GM21360 (cell line): ENCODE measurements at regions not wholly inside any gene's neighbourhood (a gene's known extent, or its start where the extent isn't known, plus 50 kb on each side); places are given as distances from the start of the nearest gene placed in this dataset.
"Not testable (repeated sequence)": the region's sequence is repeated elsewhere in the genome, so short reads cannot be mapped to it uniquely, and the experiment has no call there.

Experiments
- ATAC-seq: cut with Tn5 transposase; IDR thresholded peaks from one replicate; pipeline ENCODE4 v1.9.1; 2021; ENCODE audit warnings: mild to moderate bottlenecking, moderate library complexity; ENCODE audit not compliant: unreplicated experiment

DNA sequence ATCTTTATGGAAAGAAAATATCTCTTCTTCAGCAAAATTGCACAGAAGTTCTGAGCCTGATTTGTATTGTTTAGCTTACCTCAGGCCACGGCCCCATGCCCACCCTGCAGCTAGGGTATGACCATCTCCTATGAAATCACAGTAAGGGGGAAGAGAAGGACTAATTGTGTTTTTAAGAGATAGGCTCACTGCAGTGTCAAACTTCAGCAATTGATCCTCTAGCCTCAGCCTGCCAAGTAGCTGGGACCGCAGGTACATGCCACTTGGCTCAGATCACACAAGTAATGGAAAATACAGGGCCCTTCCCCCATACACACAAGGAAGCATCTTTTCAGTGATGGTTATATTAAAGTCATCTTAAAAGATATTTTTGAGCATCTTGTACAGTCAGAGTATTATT is 60.0 kb downstream of the DMAC1 start:
- no peak for ATAC-seq

DNA sequence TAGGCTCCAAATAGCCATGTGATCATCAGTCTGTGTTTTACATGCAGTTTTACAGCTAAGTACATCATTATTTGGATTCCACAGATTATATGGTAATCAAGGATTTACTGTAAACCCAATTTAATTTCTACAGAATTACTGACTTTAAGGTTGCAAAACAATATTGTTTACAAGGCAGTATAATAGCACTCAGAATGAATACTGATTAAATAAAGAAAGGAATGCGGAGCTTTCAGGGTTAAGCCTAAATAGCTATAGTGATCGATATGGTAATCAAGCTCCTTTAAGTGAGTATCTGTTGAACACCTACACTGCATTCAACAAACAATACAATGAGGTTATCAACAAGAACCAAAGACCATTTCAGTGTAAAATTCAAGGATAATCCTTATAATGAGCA is 64.3 kb downstream of the DMAC1 start:
- no peak for ATAC-seq

DNA sequence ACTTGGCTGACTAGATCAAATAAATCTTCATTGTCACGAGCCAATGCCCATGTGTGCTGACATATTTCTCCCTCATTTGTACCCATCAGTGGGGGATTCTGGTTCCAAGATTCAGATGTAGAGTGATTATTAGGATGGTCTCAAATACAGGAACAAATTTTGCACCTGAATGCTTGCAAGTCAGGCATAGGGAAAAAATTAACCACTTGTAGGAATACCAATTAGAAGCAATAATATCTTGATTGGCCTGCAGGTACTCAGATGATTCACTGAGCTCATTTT is 69.5 kb downstream of the DMAC1 start:
- no peak for ATAC-seq

DNA sequence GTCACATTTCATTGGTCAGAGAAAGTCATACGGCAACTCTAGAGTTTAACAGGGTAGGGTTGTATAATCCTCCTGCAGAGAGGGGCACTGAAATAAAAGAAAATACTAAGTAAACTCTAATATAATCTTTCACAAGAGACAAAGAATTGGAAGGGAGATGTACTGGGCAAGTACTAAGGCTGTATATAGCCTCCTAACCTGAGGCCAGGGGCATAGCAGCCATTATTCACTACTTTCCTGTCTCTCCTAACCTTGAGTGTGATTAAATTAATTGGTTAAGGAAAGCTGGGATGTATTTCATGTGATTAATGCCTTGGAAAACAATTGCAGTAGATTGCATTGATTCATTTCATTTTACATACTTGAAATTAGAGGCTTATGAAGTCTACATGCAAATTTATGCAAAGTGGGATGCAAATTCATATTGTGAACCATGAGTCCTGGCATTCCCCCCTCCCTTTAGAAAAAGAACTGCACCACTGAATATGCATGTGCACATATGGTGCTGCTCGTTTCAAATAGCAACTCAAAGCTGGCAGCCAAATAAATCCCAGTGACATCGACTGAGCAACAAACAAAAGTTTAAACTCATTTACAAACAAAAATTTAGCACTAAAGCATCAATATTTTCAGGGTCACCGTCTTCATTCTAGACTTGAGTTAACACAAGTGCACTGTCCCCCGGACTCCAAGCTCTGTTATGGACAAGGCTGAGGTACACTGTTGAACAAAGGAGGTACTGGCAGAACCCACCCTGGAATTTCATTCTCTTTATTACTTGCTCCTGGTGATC is 70.0 kb downstream of the DMAC1 start:
- no peak for ATAC-seq

DNA sequence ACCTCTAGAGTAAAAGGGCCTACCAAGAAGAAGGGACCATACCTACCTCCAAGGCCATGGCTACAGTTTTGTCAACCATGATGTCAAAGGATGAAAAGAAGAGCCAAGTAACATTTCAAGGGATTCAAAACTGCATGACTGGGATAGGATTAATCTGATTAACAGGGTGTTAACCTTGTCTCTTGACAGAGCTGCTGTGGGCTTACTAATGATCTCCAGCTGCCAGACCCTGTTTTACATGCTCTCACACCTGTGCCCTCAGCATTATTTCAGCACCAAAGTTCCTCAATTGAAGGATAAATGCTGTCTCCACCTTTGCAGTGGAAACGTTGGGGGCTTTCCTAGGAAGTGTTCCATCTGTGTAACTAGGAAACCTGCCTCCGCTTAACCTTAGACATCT is 78.3 kb downstream of the DMAC1 start:
- ATAC-seq = no peak

DNA sequence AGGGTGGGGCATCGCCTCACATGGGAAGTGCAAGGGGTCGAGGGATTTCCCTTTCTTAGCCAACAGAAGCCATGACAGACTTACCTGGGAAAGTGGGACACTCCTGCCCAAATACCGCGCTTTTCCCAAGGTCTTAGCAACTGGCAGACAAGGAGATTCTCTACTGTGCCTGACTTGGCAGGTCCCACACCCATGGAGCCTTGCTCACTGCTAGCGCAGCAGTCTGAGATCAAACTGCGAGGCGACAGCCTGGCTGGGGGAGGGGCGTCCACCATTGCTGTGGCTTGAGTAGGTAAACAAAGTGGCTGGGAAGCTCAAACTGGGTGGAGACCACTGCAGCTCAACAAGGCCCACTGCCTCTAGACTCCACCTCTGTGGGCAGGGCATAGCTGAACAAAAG is 86.5 kb downstream of the DMAC1 start:
- not testable (repeated sequence) for ATAC-seq

DNA sequence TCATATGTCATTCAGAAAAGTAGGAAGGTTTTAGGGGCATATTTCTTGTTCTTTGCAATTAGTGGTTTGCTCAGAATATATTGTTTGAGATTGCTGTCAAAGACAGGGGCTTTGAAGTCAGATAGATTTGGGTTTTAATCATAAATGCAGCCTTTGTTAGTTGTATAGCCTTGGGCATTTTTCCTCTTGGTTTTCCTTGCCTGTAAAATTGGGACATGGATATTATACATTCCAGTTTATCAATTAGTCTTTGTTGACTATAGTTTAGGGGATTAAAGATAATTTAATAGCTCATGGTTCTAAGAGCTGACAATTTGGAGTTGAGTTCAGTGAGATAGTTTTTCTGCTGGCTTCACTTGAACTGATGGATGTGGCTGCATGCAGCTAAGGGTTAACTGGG is 88.9 kb downstream of the DMAC1 start:
- no peak for ATAC-seq

DNA sequence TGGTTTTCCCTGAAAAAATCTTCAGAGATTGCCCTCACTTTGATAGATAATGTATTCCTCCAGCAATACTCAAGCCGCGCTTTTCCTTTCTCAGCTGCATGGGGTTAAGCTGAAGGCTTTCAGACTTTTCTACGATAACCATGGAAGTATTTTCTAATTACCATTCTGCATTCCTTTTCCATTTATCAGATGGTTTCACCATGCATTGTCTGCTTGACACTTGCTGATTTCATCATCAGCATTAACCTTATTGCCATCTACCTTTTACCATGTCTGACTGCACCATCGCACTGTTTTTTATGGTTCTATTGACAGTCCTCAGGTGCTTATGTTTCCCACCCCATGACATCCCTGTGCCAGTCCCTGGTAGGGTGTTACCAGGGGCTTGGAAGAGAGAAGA is 91.6 kb downstream of the DMAC1 start:
- ATAC-seq = no peak

DNA sequence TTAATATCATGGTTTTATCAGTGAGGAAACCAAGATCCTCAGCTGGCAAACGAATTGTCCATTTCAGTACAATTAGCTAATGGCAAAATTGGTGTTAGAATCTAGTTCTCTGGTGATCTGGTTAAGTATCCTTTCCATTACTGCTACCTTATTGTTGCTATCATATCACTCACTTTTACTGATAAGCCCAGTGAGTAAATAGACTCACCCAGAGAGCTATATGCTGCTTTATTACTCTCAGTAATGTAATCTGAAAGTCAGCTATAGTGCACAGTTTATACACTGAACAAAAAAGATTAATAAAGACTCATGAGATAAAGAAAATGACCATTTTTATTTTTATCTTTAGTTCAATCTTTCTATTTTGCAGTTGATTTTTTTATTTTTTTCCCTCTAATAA is 95.0 kb downstream of the DMAC1 start:
- ATAC-seq = no peak

DNA sequence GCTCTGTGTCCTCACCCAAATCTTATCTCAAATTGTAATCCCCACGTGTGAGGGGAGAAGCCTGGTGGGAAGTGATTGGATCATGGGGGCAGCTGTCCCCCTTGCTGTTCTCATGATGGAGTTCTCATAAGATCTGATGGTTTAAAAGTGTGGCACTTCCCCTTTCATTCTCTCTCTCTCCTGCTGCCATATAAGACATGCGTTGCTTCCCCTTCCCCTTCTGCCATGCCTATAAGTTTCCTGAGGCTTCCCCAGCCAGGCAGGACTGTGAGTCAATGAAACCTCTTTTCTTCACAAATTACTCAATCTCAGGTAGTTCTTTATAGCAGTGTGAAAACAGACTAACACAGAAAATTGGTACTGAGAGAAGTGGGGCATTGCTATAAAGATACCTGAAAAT is 107.7 kb downstream of the DMAC1 start:
- ATAC-seq = no peak

DNA sequence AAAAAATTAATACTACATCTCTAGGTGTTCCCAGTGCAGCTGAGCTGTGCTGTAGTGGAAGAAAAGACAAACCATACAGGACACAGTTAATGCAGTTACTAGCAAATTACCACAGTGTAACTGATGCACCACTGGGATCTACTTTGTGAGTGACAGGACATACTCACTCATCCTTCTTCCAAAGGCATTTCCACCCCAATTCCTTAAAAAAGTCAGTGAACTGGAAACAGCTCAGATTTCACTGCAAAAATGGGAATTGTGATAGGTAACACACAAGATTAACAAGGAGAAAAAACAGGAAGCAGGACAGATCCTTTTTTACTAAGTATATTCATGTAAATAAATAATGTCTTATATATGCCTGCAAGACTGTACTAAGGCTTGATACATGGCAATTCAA is 109.6 kb downstream of the DMAC1 start:
- ATAC-seq = no peak

DNA sequence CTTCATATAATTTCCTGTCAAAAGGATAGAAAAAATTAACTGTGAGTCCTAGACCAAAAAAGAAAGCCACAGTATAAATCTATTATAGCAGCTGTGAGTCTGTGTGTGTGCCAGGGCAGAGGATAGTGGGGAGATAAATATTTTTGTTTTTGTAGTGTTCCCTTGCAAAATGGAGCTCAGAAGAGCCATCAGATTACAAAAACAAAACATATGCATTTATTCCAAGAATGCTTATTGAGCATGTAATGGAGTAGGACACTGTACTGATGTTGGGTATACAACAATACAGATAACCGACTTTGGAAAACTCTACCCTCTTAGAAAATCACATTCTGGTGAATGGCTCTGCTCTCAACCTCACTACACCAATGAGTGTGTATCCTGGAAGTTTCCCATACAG is 111.0 kb downstream of the DMAC1 start:
- no peak for ATAC-seq

DNA sequence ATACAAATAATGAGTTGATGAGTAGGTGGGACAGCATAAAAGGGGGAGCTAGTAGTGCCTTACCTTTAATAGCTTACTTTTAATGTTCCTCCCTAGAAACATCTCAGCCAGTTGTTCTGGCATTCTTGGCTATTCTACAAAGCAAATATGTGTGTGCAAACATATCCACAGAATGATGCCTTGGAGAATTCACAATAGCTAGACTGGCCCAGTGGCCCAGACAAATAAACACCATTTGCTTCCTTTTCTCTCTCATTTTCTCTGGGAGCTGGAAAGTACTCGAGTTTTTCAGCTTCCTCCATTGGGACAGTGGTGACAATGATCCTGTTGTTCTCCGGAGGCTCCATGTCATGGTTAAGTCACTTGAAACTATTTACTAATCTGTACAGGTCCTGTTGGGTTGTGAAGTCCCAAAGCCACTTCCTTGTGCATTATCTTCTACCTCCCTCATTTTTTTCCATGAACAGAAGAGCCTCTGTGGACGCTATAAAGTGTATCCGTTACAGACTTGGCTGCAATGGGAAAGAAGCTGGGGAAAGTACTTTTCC is 122.9 kb downstream of the DMAC1 start:
- no peak for ATAC-seq

DNA sequence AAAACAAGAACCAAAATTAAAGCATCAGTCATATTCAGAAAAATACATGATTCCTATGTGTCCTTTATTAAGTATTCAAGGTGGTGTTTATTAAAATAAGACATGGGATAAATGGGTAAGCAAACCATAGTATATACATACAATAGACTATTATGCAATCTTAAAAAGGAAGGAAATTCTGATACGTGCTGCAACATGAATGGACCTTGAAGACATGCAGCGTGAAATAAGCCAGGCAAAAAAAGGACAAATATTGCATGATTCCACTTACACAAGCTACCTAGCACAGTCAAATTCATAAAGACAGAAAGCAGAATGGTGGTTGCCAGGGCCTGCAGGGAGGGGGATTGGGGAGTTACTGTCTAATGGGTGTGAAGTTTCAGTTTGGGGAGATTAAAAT is 127.7 kb downstream of the DMAC1 start:
- no peak for ATAC-seq

DNA sequence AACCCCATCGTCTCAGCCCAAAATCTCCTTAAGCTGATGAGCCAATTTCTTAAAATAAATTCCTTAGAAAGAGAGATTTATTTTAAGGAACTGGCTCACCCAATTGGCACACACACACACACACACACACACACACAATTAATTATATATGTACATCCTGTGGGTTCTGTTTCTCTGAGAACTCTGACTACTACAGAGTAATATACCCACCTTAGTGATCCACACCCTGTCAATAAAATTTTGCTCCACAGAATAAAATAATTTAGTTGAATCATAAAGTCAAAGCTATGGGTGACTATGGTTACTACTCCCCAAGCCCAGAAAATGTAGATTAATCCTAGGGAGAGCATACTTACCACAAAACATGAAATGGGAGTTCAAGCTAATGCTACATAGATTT is 131.0 kb downstream of the DMAC1 start:
- no peak for ATAC-seq

DNA sequence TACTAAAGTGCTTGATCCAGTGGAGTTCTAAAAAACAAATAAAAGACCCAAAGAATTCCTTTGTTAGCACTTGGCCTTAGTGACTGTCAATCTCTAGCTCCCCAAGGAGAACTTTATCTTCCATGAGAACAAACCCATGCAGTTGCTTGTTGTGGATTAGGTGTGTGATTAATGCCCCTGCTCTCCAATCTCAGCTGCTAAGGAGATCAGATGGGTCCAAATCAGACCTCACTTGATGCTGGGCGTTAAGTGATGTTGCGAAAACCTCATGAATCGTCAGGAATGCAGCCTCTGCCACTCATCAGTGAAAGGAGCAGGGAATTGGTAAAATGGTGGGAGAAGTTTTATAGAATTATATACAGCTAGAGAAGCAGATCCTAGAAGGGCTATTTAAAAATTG is 133.7 kb downstream of the DMAC1 start:
- no peak for ATAC-seq

DNA sequence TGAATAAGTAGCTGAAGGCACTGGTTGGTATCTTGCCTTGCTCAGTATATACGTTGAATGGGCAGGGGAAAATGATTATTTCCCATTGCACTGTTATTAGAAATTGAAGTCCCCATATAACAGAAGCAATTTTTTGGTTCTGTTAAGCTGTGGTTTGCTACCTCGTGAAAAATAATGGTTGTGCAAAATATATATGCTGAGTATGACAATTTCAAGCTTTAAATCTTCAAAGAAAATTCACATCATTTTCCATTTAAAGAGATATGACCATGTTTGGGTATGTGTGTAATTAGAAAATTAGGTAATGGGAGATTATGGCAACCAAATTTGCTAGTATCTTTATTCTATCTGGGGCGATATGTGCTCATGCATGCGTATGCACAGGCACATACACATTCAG is 139.8 kb downstream of the DMAC1 start:
- ATAC-seq = no peak

DNA sequence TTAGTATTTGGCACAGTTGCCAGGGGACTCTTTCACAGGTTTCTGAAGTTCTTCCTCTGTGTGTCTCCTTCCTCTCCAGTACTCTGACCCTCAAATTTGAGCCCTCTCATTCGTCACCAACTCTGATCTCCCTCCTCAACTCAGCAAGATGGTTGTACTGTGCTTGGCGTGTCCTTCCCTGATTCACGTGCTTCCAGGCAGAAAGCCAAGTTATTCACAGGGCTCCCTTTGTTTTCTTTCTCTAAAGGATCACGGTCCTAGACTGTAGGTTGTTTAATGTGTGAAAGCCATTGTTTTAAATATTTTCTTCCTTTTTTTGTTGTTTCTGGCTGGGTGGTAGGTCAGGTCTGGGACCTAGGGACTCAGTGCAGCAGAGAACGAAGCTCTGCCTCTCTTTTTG is 142.9 kb downstream of the DMAC1 start:
- no peak for ATAC-seq

DNA sequence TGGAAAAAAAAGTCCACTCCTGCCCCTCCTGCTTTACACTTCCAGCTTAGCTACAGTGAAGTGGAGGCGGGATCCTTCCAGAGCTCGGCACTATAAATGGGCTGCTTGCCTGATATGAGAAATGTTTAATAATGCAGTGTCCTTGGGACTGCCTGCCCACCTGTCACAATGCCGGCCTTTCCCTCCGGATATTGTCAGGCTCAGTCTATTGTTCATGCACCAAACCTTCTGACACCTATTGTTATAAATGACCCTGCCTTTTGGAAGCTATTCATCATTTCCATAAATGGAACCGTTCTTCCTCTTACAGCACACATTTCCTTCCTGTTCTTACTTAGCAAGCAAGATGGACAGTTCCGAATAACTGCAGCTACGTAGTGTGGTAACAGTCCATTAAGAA is 146.3 kb downstream of the DMAC1 start:
- no peak for ATAC-seq

DNA sequence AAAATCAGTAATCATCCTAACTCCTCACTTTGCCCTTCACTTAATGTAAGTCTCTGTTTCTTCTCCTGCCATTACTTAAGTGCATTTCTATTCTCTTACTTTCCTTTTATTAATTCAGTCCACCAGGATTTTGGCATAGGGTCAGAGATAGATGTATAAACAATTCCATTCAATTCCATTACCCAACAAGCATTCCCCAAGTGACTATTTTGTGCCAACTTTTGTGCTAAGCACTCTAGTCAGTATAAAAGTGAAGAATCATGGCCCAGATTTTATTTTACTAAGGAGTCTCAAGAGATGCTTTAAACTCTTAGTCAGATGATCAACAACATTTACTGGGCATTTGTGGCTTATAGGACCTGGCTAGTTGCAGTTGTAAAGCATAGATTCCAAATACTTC is 159.3 kb downstream of the DMAC1 start:
- ATAC-seq = no peak

DNA sequence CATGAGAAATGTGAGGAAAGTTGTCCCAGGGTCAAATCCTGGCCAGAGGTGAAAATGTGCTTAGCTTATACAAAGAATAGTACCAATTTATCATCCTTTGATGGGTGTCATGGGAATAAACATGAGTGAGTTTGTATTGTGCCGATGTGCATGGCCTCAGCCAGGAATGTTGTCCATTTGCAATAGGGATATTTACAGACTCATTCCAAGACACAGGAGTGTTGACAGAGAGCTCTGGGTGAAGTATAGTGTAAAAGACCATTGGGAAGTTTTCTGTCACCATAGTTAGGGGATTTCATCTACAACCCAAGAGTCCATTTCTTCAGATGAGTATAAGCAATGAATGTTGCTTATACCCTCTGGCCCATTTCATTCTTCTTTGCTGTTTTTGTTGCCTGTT is 160.1 kb downstream of the DMAC1 start:
- no peak for ATAC-seq

DNA sequence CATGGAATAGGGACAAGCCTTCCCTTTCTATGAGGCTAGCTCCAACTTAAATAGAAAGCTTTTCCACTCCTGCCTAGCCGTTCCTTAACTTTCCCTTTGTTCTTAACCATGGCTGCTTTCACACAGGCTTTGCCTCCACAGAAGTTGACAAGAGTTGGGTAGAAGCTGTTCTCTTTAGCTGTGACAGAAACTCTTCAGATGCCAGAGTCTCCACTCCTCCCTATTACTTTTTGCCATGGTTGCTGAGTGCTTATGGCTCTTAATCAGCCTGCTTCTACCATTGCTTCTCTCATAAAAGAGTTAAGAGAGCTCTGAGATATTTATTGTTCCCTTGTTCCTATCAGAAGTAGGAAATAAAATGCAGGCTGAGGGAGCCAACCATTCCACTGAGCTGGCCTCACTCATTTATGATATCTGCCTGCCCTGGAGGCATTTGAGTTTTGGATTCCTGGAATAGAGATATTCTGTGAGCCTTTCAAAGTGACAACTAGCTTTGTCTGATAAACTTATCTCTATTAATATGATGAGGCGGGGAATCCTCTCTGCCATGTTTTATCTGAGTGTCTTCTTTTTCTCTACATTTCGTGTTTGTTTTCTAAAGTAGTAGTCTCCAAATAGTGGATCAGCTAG is 162.6 kb downstream of the DMAC1 start:
- ATAC-seq = no peak

DNA sequence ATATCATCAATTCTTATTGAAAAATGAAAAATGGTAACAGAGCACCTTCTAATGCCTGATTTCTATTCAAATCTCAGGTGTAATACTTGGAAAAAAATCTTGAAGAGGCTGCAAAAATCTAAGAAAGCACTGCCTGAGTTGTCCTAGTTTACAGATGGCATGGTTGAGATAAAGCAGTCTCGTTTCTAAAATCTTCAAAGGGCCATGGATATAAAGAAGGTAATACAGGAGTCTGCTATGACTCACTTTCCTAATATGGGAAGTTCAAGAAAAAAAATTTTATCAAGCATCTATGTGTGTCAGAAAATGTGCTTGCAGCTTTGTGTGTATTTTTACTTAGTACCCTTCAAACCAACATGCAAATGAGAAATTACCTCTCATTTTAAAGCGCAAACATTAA is 163.3 kb downstream of the DMAC1 start:
- ATAC-seq = no peak
